ENCODE measurements at regions not wholly inside any gene's neighbourhood (a gene's known extent, or its start where the extent isn't known, plus 50 kb on each side); places are given as distances from the start of the nearest gene placed in this dataset.

DNA sequence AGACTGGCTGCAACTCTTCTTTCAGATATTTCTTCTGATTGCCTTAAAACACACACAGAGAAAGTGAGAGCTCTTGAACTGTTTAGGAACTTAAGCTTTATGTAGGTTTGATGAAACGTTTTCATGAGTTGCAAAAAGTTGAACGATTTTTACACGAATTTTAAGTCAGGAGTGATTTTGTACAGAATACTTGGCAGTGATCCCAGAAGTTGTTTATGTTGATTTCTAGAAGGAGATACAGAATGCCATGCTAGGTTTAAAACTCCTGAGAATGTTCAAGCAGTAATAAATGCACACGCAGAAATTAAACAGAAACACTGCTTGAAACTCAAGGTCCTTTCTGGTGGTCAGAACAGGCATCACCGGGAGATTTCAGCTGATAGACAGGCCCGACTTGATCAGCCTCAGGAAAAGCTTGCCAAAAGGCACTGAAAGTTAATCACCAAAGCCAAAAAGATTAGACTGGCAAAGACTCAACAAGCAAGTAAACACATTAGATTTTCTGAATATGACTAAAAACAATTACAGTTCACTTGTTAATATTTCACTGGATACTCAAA is 123.1 kb downstream of the SOCS6 start:
- TF ChIP-seq EZH2 (optimal IDR thresholded peaks at IDR 0.05; ENCODE audit: low read depth, low read length) = no peak
- TF ChIP-seq, protein P1, sequence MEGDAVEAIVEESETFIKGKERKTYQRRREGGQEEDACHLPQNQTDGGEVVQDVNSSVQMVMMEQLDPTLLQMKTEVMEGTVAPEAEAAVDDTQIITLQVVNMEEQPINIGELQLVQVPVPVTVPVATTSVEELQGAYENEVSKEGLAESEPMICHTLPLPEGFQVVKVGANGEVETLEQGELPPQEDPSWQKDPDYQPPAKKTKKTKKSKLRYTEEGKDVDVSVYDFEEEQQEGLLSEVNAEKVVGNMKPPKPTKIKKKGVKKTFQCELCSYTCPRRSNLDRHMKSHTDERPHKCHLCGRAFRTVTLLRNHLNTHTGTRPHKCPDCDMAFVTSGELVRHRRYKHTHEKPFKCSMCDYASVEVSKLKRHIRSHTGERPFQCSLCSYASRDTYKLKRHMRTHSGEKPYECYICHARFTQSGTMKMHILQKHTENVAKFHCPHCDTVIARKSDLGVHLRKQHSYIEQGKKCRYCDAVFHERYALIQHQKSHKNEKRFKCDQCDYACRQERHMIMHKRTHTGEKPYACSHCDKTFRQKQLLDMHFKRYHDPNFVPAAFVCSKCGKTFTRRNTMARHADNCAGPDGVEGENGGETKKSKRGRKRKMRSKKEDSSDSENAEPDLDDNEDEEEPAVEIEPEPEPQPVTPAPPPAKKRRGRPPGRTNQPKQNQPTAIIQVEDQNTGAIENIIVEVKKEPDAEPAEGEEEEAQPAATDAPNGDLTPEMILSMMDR (IDR thresholded peaks at IDR 0.05; ENCODE audit: low read length) = no peak
